HG03575 (cell line): ENCODE measurements at regions not wholly inside any gene's neighbourhood (a gene's known extent, or its start where the extent isn't known, plus 50 kb on each side); places are given as distances from the start of the nearest gene placed in this dataset.
"Not testable (repeated sequence)": the region's sequence is repeated elsewhere in the genome, so short reads cannot be mapped to it uniquely, and the experiment has no call there.

Experiments used
- ATAC-seq: cut with Tn5 transposase; IDR thresholded peaks from one replicate; pipeline ENCODE4 v1.9.1; 2021; ENCODE audit not compliant: unreplicated experiment, insufficient number of reproducible peaks, low FRiP score; ENCODE audit errors: extremely low read depth

GRCh38 chr2:444937-445884, 157.3 kb upstream of the ALKAL2 start:
- no peak for ATAC-seq

GRCh38 chr2:443741-444140, 155.8 kb upstream of the ALKAL2 start:
- no peak for ATAC-seq

GRCh38 chr2:443216-443615, 155.3 kb upstream of the ALKAL2 start:
- ATAC-seq: no peak

- no peak for ATAC-seq
Measured at GRCh38 chr2:441258-442022, 153.5 kb upstream of the ALKAL2 start.

- ATAC-seq: no peak
Measured at GRCh38 chr2:440403-440740, 152.5 kb upstream of the ALKAL2 start.

- no peak for ATAC-seq
Measured at GRCh38 chr2:439556-440402, 151.9 kb upstream of the ALKAL2 start.

GRCh38 chr2:439077-439476, 151.2 kb upstream of the ALKAL2 start:
- no peak for ATAC-seq

- peak; percentile 98 for ATAC-seq
Measured at GRCh38 chr2:437756-438393, 150.0 kb upstream of the ALKAL2 start.

GRCh38 chr2:437180-437579, 149.3 kb upstream of the ALKAL2 start:
- no peak for ATAC-seq

- no peak for ATAC-seq
Measured at GRCh38 chr2:436205-436604, 148.3 kb upstream of the ALKAL2 start.

- ATAC-seq: no peak
Measured at GRCh38 chr2:434625-435024, 146.7 kb upstream of the ALKAL2 start.

- ATAC-seq: no peak
Measured at GRCh38 chr2:433216-433615, 145.3 kb upstream of the ALKAL2 start.

GRCh38 chr2:430291-431040, 142.6 kb upstream of the ALKAL2 start:
- ATAC-seq: no peak

GRCh38 chr2:429575-430254, 141.8 kb upstream of the ALKAL2 start:
- no peak for ATAC-seq

GRCh38 chr2:429142-429541, 141.3 kb upstream of the ALKAL2 start:
- ATAC-seq: no peak

GRCh38 chr2:428591-428990, 140.7 kb upstream of the ALKAL2 start:
- no peak for ATAC-seq

GRCh38 chr2:426696-427095, 138.8 kb upstream of the ALKAL2 start:
- ATAC-seq: not testable (repeated sequence)

- ATAC-seq: no peak
Measured at GRCh38 chr2:425947-426346, 138.1 kb upstream of the ALKAL2 start.
